ENCODE measurements at regions not wholly inside any gene's neighbourhood (a gene's known extent, or its start where the extent isn't known, plus 50 kb on each side); places are given as distances from the start of the nearest gene placed in this dataset.

GRCh38 chr2:195029804-195030654 is 627.0 kb upstream of the SLC39A10 start:
- Histone ChIP-seq H3K27ac (no peak overlapping the region), H3K4me3 (no peak overlapping the region), H3K9me3 (no peaks in the 10 kb centered on the region), H3K4me1 (peaks cover 3% of the 10 kb centered on the region), H3K36me3 (no peaks in the 10 kb centered on the region), H3K27me3 (no peaks in the 10 kb centered on the region)
- no peak for DNase-seq (ENCODE audit: low spot score in 2 of 2)
- TF ChIP-seq POLR2A (IDR thresholded peaks at IDR 0.05) (no peak), POLR2AphosphoS5 (IDR thresholded peaks at IDR 0.05) (no peak), EP300 (IDR thresholded peaks at IDR 0.05) (no peak)
- TF ChIP-seq, protein P1, sequence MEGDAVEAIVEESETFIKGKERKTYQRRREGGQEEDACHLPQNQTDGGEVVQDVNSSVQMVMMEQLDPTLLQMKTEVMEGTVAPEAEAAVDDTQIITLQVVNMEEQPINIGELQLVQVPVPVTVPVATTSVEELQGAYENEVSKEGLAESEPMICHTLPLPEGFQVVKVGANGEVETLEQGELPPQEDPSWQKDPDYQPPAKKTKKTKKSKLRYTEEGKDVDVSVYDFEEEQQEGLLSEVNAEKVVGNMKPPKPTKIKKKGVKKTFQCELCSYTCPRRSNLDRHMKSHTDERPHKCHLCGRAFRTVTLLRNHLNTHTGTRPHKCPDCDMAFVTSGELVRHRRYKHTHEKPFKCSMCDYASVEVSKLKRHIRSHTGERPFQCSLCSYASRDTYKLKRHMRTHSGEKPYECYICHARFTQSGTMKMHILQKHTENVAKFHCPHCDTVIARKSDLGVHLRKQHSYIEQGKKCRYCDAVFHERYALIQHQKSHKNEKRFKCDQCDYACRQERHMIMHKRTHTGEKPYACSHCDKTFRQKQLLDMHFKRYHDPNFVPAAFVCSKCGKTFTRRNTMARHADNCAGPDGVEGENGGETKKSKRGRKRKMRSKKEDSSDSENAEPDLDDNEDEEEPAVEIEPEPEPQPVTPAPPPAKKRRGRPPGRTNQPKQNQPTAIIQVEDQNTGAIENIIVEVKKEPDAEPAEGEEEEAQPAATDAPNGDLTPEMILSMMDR (IDR thresholded peaks at IDR 0.05) = no peak
- WGBS = 70% methylated on average over 4 of the region's 4 CpGs

GRCh38 chr2:195027947-195028346 is 629.1 kb upstream of the SLC39A10 start:
- TF ChIP-seq, protein P1 (IDR thresholded peaks at IDR 0.05) = no peak
- no peak for TF ChIP-seq EP300 (IDR thresholded peaks at IDR 0.05)
- peaks cover 3% of the 10 kb centered on the region for H3K4me1 ChIP-seq
- H3K27me3 ChIP-seq = no peaks in the 10 kb centered on the region
- H3K27ac ChIP-seq = no peak overlapping the region
- 85% methylated on average over 4 of the region's 4 CpGs for WGBS
- H3K4me3 ChIP-seq = no peak overlapping the region
- DNase-seq (ENCODE audit: low spot score in 2 of 2) = no peak
- H3K36me3 ChIP-seq = no peaks in the 10 kb centered on the region
- H3K9me3 ChIP-seq = no peaks in the 10 kb centered on the region

- WGBS = 75% methylated on average over 1 of the region's 1 CpG
- no peaks in the 10 kb centered on the region for H3K27me3 ChIP-seq
- H3K36me3 ChIP-seq = no peaks in the 10 kb centered on the region
- H3K9me3 ChIP-seq = no peaks in the 10 kb centered on the region
- H3K4me3 ChIP-seq = no peak overlapping the region
- no peak overlapping the region for H3K27ac ChIP-seq
- peaks cover 3% of the 10 kb centered on the region for H3K4me1 ChIP-seq
- no peak for TF ChIP-seq POLR2A (IDR thresholded peaks at IDR 0.05)
- TF ChIP-seq POLR2AphosphoS5 (IDR thresholded peaks at IDR 0.05) = no peak
- TF ChIP-seq, protein P1 (IDR thresholded peaks at IDR 0.05) = no peak
- TF ChIP-seq EP300 (IDR thresholded peaks at IDR 0.05) = no peak
- DNase-seq (ENCODE audit: low spot score in 2 of 2) = no peak
Observed at GRCh38 chr2:195026261-195026660, 630.8 kb upstream of the SLC39A10 start.

DNA sequence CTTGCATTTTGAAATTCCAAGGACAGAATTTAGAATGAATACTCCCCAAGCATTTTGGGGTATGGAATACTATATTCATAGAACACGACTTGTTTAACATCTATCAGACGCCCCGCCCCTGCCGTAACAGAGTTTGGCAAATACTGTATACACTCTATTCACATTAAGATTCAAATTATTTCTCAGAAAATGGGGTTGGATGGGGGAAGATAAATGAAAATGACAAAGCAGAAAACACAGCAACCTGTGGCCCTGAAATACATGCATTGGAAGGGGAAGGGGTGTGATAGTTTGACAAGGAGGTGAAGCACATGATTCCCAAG is 634.6 kb upstream of the SLC39A10 start:
- H3K4me1 ChIP-seq = no peaks in the 10 kb centered on the region
- no peak overlapping the region for H3K27ac ChIP-seq
- TF ChIP-seq EP300 (IDR thresholded peaks at IDR 0.05) = no peak
- TF ChIP-seq POLR2AphosphoS5 (IDR thresholded peaks at IDR 0.05) = no peak
- TF ChIP-seq POLR2A (IDR thresholded peaks at IDR 0.05) = no peak
- TF ChIP-seq, protein P1 (IDR thresholded peaks at IDR 0.05) = no peak
- no peaks in the 10 kb centered on the region for H3K9me3 ChIP-seq
- 85% methylated on average over 4 of the region's 4 CpGs for WGBS
- DNase-seq (ENCODE audit: low spot score in 2 of 2) = no peak
- H3K36me3 ChIP-seq = no peaks in the 10 kb centered on the region
- H3K27me3 ChIP-seq = no peaks in the 10 kb centered on the region
- no peak overlapping the region for H3K4me3 ChIP-seq

GRCh38 chr2:195021711-195022507 is 635.1 kb upstream of the SLC39A10 start:
- DNase-seq (ENCODE audit: low spot score in 2 of 2) = no peak
- Histone ChIP-seq H3K9me3 (no peaks in the 10 kb centered on the region), H3K4me1 (no peaks in the 10 kb centered on the region), H3K27me3 (no peaks in the 10 kb centered on the region), H3K4me3 (no peak overlapping the region), H3K36me3 (no peaks in the 10 kb centered on the region), H3K27ac (no peak overlapping the region)
- WGBS = 80% methylated on average over 3 of the region's 3 CpGs
- TF ChIP-seq, protein P1 (IDR thresholded peaks at IDR 0.05) = no peak
- TF ChIP-seq POLR2AphosphoS5 (IDR thresholded peaks at IDR 0.05) (no peak), POLR2A (IDR thresholded peaks at IDR 0.05) (no peak), EP300 (IDR thresholded peaks at IDR 0.05) (no peak)

Data from suprapubic skin (tissue), 4 donors.